DND-41 (cell line): ENCODE measurements at regions not wholly inside any gene's neighbourhood (a gene's known extent, or its start where the extent isn't known, plus 50 kb on each side); places are given as distances from the start of the nearest gene placed in this dataset.

Experiments used
- CTCF ChIP-seq: IDR thresholded peaks from 2 replicates; pipeline ENCODE4 v1.5.1; 2012; ENCODE audit warnings: borderline replicate concordance, low read length, moderate library complexity, mild to moderate bottlenecking; ENCODE audit not compliant: poor library complexity, severe bottlenecking; ENCODE audit errors: extremely low read depth
- EZH2 ChIP-seq: IDR thresholded peaks from 3 replicates; pipeline ENCODE4 v1.6.1; 2012; ENCODE audit warnings: borderline replicate concordance, low read depth, mild to moderate bottlenecking, moderate library complexity, low read length, inconsistent platforms; ENCODE audit not compliant: severe bottlenecking

GRCh38 chr4:28373601-28374000, 1513.0 kb downstream of the STIM2 start:
- no peak for TF ChIP-seq CTCF
- no peak for TF ChIP-seq EZH2
